Stimulated activated CD8-positive, alpha-beta memory T cell treated with anti-CD3 and anti-CD28 coated beads, Interleukin-12 subunit alpha, Interleukin-12 subunit beta, amount 100 ng/mL, for 24 hours (primary cell): ENCODE measurements at regions not wholly inside any gene's neighbourhood (a gene's known extent, or its start where the extent isn't known, plus 50 kb on each side); places are given as distances from the start of the nearest gene placed in this dataset.
"Not testable (repeated sequence)": the region's sequence is repeated elsewhere in the genome, so short reads cannot be mapped to it uniquely, and the experiment has no call there.

Experiments
- DNase-seq: peaks from one replicate; pipeline ENCODE4 v3.0.0-alpha.2; 2020; ENCODE audit errors: extremely low read depth

DNA sequence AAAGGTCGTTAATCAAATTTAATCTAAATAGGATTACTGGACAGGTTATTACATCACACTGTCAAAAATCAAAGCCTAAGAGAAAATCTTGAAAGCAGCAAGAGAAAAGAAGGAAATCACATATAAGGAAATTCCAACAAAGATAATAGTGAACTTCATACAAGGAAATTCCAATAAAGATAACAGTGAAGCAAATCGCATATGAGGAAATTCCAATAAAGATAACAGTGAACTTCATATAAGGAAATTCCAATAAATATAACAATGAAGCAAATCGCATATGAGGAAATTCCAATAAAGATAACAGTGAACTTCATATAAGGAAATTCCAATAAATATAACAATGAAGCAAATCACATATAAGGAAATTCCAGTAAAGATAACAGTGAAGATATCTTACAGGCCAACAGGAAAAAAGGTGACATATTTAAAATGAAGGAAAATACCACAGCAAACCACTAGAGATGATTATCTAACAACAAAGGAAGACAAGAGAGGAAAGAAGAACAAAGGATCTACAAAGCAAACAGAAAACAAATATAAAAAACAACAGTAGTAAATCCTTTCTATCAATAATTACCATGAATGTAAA, 787.7 kb downstream of the CCDC85A start:
- DNase-seq: no peak

DNA sequence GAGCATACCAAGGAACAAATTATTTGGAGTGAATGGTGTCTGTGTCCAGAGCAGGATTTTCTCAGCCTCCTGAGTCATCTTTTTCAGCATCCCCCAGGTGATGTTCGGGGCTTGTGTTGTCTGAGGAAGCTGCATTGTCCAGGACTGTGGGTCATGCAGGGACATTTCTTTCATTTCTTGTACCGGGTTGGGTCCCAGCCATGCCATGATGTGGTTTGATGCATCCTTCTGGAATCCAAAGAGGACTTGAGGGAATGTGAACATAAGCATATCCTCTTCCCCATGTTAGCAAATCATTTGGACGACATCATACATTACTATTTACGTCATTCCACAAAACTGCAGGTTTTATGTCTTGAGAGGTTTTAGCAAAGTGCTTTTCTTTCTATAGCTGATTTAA, 797.8 kb downstream of the CCDC85A start:
- no peak for DNase-seq

DNA sequence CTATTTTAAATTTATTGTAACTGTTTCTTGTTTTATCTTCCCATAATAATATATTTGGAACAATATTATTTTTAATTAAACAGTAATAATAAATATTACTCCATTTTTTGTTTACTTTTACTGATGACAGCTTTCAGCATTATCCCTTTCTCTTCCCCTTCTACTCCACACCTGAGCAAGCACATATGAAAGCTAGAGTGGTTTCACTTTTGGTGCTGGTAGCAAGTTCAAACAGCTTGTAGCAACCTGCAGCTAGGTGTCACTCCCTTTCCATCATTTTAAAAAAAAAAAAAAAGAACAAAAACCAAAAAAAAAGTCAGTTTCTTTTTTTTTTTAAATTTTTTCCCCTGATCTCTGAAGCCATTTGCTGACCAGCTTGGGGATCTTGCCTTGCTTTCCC, 801.8 kb downstream of the CCDC85A start:
- DNase-seq: no peak

DNA sequence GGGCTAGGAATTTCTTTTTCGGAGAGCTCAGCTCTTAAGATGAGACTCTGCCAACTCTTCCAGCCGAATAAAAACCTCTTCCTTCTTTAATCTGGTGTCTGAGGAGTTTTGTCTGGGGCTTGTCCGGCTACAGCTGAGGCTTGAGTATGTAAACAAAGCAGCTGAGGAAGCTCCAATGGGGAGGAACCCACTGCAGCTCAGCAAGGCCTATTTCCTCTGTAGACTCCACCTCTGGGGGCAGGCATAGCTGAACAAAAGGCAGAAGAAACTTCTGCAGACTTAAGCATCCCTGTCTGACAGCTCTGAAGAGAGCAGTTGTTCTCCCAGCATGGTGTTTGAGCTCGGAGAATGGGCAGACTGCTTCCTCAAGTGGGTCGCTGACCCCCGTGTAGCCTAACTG, 838.7 kb downstream of the CCDC85A start:
- no peak for DNase-seq

DNA sequence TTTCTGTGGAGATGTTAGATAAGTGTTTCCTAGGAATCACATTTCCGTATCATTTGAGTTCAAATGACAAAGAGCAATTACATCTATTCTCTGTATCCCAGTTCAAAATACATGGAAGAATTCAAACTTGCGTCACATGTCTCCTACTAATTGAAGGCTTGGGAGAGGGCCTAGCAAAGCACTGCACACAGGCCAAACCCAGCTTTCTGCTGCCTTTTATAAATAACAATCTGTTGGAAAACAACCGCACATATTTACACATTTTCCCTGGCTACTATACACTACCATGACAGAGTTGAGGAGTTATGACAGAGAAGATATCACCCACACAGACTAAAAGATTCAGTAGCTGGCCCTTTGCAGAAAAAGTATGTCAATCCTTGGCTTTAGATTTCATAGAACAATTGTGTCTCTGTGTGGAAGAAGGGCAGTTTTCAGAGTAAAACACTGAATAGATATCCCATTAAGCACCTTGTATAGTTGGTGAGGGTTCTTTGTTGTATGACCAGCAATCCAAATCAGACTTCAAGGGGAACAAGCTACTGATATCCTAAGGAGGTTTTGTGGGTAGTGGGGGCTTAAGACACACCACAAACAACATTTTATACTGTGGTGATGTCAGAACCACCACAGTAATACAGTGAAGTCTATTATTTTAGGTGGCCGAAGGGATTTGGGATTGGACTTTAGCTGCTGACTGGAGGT, 861.3 kb downstream of the CCDC85A start:
- no peak for DNase-seq

GRCh38 chr2:57049273-57049672, 865.5 kb downstream of the CCDC85A start:
- DNase-seq: no peak

DNA sequence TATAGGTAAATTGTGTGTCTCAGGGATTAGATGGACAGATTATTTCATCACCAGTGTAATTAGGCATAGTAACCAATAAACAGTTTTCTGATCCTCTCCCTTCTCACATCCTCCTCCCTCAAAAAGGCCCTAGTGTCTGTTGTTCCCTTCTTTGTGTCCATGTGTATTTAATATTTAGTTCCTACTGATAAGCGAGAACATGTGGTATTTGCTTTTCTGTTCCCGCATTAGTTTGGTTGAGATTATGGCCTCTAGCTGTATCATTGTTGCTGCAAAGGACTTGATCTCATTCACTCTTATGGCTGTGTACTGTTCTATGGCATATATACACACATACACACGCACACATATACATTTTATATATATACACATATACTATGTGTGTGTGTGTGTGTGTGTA, 866.2 kb downstream of the CCDC85A start:
- DNase-seq: no peak

DNA sequence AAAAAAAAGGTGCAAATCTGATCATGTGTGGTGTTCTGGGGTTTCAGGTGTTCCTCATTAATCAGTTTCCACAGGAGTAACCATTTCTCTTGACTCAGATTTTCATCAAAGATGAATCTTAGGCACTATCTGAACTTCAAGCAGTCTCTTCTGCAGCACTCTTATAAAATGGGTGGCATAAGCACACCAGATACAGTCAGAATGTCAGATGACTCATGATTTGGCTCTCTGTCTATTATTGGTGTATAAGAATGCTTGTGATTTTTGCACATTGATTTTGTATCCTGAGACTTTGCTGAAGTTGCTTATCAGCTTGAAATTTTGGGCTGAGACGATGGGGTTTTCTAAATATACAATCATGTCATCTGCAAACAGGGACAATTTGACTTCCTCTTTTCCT, 882.5 kb downstream of the CCDC85A start:
- not testable (repeated sequence) for DNase-seq

DNA sequence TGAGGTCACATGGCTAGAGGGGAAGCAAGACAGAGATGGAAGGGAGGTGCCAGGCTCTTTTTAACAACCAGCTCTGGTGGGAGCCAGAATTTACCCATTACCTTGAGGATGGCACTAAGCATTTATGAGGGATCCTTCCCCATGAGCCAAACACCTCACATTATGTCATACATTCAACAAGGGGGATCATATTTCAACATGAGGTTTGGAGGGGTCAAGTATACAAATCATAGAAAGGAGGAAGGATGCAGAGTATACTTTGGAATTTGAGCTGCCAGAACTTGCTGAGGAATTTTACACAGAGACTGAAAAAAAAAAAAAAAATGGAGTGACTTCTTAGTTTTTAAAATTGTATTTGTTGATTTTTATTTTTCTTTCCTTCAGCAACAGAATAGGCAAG, 891.4 kb downstream of the CCDC85A start:
- DNase-seq: no peak

DNA sequence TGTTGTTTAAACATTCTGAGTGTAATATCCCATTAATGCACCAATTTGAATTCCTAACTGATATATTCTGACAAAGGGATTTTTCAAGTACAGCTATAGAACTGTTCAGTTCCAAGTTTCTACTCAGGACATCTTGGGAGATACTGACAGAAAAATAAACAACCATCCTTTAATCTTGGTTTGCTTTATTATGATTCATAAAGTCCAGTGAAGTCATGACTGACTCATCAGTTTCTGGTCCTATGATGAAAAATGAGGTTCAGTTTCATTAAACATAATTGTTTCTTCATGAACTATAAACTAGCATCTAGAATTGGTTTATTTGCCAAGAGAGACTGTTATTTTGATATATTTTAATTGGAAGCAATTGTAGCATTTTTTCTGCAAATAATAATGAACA, 896.2 kb downstream of the CCDC85A start:
- no peak for DNase-seq

DNA sequence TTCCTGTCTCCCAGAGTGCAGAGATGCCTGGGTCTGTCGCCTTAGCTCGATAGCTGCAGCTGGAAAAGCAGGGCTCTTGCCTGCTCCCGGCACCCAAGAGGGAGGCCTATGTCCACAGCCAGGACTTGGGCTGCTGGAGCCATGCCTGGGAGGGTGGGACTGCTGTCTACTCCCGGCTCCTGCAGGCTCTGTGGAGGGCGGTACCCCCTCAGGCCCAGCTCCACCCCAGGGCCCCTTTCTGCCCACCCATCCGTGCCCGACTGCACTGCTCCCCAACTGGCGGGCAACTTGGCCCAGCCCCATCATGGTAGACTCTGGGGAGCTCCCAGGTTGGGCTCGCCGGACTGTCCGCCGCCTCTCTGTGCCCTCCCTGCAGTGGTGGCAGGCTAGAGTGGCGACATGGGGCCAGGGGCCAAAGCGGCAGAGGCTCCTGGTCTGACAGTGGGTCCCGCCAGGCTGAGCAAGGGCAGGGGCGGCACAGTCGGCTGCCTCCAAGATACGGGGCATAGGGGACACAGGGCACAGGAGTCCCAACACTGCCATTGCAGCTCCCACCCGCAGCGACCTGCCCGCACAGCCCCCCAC, 901.0 kb downstream of the CCDC85A start:
- DNase-seq: no peak

DNA sequence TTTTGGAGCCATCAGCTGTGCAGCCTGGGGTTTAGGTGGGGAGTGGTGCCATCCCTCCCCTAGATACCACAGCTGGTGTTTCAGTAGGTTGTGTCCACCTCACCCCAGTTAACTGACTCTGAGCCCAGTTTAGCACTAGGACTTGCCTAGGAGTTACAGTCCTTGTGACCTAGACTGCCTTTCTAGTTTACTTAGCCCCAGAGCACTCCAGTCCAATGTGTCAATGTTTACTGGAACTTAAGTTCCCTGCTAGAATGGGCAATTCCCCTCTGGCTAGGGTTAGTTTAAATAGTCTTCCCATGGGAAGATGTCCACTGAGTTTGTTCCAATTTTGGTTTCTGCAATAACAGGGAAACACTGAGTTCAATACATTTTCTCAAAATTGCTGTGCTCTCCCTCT, 909.2 kb downstream of the CCDC85A start:
- no peak for DNase-seq

GRCh38 chr2:57097855-57098254, 914.1 kb downstream of the CCDC85A start:
- DNase-seq: no peak

- no peak for DNase-seq
These were observed 916.6 kb downstream of the CCDC85A start for GRCh38 chr2:57100436-57100835.

- DNase-seq: no peak
These were observed 921.9 kb downstream of the CCDC85A start for GRCh38 chr2:57105694-57106093.

DNA sequence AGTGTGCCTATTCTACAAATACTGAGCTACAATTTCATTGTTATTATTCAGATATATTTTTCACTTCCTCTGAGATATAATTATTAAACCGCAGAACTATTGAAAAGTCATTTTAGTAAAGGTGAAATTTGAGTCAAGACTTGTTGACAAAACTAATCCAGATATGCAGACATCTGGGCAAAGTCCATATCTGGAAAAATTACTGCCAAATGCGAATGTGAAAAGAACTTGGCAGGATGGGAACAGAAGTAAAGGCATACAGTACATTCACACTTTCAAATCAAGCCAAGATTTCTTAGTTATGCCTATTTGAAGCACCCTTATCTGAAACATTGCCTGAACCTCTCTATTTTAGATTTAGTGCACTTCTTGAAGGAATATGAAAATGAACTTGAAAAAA, 923.6 kb downstream of the CCDC85A start:
- DNase-seq: no peak

DNA sequence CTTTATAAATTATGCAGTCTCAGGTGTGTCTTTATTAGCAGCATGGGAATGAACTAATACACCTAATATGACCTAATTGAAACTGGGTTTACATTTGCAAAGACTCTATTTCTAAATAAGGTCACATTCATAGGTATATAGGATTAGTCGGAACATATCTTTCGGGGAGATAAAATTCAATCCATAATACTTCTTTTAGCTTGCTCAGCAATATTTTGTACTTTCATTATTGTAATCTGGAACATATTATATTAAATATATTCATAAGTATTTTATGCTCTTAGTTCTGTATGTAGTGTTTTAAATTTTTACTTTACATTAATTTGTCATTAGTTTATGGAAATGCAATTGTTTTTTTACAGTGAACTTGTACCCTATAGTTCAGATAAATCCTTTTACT, 927.7 kb downstream of the CCDC85A start:
- DNase-seq: no peak

DNA sequence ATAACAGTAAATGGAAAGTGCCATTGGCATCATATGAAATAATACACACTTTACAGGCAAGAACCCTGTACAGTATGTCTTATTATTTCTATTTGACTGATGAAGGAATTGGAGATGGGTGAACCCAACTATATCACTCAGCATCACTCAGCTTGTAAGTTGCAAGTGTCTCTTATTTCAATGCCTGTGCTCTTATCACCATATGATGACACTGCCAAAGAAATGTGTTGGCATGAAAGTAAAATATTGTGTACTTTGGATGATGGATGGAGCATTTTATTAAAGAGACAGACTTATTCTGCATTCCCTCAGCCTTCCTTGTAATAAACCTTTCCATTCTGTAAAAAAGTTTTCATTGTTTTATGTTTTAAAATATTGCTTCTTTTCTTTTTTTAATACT, 927.5 kb upstream of the VRK2 start:
- no peak for DNase-seq

- DNase-seq: no peak
These were observed 920.2 kb upstream of the VRK2 start for GRCh38 chr2:57126410-57126809.

DNA sequence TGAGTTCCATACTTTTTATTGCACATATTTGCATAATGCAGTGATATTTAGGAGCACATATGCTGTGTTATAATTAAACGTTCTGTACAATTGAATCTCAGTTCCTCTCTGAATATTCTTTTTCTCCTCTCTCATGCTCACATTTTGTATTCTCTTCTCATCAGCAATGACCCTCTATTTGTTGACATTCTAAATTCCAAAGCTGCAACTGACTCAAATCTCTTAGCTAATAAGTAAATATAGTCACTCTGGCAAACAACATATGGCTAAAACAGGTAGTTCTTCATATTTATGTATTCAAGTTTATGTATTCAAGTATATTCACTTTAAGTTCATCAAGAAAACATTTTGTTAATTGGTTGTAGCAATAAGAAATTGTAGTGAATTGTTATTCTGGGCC, 907.4 kb upstream of the VRK2 start:
- no peak for DNase-seq

DNA sequence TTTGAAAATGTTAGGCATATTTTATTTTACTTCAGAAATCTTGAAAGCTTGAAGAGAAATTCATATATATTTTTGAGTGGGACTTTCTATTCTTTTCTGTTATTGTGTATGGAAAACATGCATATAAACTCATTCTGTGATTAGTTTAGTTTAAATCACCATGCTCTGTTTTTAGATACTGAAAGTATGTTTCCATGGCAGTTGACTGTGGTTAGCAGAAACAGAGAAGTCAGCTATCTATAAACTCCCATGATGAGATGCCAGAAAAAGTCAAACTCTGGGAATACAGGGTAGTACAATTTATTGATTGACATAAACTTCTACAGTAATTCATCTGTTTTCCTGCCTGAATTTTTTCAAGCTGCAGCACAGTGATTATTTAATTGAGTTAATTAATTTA, 905.3 kb upstream of the VRK2 start:
- DNase-seq: no peak

- DNase-seq: no peak
These were observed 899.7 kb upstream of the VRK2 start for GRCh38 chr2:57146951-57147350.

- no peak for DNase-seq
These were observed 890.2 kb upstream of the VRK2 start for GRCh38 chr2:57156231-57156924.
